Stimulated activated CD8-positive, alpha-beta memory T cell treated with anti-CD3 and anti-CD28 coated beads, Interleukin-2, amount 100 ng/mL, for 48 hours (primary cell): ENCODE measurements at regions not wholly inside any gene's neighbourhood (a gene's known extent, or its start where the extent isn't known, plus 50 kb on each side); places are given as distances from the start of the nearest gene placed in this dataset.

Experiments
- DNase-seq, 2 donors: peaks; one replicate each; pipeline ENCODE4 v3.0.0-alpha.2; 2020; ENCODE audit warnings: low read depth in 2 of 2

DNA sequence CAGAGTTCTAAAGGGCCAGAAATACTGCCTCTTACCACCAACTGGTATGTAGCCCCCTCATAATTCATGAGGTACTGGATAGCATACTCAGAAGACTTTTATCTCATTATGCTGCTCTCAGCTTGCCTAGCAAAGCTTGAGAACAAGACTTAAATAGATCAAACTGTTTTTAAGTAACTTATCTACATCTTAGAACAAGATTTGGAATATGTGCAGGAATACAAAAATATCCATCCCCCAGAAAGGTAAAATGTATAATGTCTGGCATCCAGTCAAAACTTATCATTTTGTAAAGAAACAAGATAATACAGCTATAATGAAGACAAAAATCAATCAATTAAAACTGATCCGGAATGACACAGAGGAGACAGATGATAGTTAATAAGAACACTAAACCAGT, 400.4 kb upstream of the TGFBR2 start:
- no peak for DNase-seq

DNA sequence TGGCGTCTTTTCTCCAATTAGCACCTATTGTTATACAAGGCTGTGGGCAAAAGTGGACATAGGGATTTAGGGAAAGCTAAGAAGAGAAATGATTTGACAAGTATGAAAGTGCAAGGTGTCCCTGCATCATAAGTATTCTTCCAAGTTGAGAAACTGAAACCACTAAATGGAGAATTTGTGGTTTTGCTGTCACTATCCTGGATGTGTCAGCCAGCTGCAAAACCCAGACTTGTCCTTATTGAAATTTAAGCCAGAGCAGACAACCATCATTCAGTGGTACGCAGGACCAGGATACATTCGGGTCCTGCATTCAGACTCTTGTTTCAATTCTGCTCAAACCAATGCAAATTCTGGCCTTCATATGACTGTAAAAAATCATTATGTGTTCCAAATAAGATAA, 384.8 kb upstream of the TGFBR2 start:
- DNase-seq = no peak

DNA sequence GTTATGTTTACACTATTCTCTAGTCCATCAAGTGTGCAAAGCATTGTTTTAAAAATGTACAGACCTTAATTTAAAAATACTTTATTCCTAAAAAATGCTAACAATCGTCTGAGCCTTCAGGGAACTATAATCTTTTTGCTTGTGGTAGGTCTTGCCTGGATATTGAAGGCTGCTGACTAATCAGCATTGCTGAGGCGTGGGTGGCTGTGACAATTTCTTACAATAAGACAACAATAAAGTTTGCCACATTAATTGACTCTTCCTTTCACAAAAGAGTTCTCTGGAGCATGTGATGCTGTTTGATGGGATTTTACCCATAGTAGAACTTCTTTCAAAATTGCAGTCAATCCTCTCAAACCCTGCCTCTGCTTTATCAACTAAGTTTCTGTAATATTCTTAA, 384.0 kb upstream of the TGFBR2 start:
- DNase-seq = no peak

DNA sequence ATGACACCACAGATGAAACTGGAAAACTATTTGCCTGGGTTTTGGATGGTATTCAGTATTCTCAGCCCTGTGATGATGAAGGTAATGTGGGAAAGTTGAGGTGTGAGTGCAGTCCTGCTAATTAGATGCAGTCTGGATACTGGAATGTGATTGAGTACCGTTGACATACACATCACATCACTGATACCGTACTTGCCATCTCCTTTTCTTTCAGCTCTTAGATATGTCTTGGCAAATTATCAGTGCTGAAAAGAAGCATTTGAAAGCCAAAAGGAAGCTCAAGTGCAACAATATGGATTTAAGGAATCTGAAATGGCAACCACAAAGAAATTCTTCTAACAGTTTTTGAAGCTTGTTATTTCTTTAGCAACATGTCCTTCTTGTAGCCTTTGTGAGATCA, 381.4 kb upstream of the TGFBR2 start:
- no peak for DNase-seq

DNA sequence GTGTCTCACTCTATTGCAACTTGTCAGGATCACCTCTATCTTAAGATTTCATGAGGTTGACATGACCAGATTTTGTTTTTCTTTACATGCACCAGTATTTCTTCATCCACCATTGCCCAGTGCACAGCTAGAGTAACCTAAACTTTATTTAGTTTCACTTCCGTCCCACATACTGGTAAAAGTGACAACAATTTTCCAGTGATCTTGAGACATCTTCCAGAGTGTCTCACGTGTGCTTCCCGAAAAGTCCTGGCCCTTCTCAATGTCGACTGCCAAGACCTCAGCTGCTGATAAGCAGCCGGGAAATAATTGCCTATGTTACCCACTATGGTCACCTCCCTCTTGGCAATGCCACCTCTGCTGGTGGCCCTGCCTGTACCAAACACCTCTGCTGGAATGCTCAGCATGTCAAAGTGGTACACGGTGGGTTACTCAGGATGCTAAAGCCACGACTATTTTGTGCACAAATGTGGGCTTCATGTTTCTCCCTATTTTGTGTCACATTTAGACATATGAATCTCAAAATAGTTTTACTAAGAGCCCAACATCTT, 379.7 kb upstream of the TGFBR2 start:
- DNase-seq = no peak

DNA sequence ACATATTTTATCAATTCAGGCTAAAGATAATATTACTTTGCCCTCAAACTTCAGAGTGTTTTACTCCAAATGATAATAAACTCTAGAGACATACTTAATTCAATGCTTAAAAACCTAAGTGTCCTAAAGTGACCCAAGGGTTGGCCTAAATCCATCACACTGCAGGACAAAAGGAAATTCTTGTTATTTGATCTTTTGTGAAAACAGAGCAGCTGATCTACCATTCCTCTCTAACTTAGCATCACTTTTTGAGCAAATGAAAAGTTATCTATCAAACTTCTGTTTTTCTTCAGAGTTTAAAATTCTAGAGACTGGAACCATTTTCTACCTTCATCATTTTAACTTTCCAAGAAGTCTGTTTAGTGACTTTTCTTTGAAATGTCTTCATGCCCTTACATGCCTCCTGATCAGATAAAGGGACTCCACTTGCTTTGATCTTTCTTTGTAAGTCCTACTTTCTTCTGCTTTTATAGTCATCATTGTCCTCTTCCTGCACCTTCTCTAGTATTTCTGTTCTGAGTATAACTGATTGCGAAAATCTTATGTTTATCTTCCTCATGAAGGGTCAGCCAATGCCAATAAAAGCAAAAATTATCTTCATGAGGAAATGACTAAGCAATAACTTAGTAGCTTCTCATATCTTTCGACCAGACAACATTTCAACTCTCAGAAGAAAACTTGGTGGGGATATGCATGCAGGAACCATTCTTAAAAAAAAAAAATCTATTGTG, 378.7 kb upstream of the TGFBR2 start:
- DNase-seq = no peak

DNA sequence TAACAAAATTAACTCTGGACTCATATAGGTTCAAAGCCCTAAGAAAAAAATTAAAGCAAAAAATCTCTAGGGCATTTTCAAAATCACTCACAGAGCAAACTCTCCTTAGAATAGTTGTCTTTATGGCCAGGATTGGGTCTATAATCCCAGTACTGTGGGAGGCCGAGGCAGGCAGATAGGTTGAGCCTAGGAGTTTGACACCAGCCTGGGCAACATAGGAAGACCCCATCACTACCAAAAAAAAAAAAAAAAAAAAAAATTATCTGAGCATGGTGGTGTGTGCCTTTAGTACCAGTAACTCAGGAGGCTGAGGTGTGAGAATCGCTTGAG, 378.1 kb upstream of the TGFBR2 start:
- no peak for DNase-seq

DNA sequence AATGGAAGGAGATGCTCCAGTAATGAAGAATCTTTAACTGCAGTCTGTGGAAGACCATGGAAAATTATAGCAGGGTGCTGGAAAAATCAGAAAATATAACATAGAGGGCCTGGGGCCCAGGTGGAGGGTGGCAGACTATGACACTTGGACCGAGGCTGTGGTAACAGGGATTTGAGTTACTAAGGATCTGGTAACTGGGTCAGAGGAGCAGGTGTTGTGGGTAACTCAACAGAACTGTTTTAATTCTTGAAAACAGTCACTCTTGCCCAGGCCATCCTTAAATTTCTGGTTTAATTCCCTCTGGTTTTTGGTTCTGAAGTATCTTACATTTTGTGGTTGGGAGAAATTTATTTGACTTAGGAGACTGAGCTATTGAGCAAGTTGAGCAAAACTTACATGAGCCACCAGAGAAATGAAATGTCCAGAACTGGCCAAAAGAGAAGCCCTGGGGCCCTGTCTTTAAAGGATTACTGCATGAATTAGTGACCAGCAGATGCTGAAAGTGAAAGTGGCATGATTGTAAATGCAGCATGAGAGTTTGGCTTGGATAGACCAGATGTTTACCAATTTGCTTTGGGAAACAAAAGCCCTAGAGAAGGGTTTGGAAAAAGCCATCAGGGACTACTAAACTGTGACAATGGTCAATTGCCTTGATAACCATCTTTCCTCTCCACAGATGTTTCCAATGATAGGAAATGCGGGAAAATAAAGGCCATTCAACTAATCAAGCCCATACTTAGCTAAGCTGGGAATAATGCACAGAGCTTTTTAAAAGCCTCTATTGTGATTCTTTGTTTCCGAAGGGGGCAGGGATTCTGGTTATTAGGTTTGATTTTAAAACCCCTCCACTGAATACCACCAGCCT, 374.9 kb upstream of the TGFBR2 start:
- no peak for DNase-seq

DNA sequence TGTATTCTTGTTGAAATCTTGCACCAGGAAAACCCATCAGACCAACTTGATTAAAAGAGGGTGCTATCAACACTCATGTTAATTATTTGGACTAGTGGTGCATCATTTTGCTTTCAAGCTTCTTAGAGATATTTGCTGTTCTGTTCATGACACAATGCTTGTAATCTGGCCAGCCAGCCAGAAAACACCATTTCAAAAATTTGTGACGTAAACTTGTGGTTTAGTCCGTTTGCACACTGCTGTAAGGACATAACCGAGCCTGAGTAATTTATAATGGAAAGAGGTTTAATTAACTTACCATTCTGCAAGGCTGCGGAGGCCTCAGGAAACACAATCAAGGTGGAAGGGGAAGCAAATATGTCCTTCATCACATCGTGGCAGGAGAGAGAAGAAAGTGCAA, 374.3 kb upstream of the TGFBR2 start:
- no peak for DNase-seq

DNA sequence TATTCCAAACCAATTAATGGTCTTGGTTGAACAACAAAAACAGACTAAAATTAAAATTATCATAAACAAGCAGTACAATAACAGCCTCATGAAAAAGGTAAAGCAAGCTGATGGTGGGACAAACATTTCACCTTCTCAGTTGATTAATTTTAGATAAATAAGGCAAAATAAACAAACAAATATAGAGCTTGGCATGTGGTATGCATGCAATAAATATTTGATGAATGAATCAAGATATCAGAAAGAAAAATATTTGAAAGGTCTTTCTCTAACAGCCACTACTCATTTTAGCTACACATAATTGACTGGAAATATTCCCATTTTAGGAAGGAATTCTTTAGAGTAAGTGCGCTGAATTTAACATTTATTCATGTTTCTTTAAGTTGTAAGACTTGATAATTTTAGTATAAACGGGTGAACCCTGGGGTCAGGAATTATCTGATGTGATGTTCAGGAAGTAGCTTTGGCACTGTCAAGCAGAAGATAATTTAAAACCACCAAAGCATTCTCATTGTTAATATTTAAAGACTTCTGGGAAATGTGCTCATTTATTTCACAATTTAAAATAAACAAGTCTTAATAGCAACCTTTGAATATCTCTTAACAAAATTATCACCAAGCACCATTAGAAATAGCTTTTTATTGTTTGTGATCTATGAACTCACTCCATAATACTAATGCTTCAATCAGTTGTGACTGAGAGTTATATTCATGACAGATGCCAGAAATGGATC, 372.3 kb upstream of the TGFBR2 start:
- DNase-seq = no peak

DNA sequence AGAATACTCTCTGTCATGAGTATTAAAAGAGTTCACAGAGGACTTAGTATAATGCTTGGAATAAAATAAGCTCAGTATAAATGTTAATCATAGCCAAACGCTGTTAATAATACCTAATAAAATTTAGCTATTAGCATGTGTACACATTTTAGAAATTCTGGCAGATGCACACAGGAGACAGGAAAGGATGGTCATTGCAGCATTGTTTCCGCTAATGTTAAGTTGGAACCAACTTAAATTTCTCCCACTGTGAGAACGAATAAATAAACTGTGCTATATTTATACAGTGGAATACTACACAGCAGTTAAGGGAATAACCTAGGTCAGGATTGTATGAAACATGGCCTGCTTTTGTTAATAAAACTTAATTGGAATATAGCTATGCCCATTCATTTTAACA, 370.4 kb upstream of the TGFBR2 start:
- DNase-seq = no peak

DNA sequence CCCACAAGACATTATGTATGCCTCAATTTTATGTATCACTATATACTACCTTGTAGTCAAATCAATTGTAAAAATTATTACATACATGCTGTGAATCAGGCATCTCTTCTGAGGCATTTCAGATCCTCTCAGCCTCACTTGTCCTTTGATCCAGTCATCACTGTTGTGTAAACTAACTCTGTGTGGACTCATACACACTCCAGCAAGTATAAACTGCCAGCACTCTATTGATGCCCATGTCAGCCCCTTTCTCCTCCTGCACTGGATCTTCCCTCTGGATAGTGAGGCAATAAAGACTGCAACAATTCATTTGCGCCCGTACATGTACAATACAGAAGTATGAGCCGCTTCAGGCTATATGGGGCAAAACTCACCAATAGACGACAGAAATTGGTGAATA, 364.7 kb upstream of the TGFBR2 start:
- DNase-seq = no peak

DNA sequence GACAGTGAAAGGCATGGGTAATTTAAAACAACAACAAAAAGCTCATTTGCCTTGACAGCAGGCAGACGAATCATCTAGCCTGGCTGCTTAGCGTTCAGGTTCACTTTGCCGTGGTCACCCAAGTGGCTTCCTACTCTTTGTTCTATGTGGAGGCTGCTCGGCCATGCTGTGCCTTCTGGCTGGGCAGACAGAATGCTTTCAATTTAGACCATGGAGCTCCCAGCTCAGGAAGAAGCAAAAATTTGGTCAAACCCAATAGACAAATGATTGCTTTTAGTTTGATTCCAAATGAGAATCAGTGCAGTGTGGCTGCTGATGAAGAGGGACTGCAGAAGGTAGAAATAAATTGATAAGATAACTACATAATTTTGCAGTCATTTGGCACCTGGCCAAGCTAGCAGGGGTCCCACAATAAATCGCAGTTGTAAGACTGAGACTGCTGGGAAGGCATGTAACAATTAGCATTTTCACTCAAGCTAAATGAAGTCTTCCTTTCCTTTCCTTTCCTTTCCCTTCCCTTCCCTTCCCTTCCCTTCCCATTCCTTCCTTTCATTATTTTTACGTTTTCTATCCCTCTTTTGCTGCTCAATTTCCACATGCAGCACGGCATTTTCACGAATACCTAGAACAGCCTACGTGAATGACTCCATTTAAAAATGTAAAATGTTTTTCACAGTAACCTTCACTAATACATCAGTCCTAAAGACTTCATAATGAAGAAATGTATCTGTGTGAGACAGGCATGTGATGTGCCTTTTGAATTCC, 360.4 kb upstream of the TGFBR2 start:
- DNase-seq = no peak

DNA sequence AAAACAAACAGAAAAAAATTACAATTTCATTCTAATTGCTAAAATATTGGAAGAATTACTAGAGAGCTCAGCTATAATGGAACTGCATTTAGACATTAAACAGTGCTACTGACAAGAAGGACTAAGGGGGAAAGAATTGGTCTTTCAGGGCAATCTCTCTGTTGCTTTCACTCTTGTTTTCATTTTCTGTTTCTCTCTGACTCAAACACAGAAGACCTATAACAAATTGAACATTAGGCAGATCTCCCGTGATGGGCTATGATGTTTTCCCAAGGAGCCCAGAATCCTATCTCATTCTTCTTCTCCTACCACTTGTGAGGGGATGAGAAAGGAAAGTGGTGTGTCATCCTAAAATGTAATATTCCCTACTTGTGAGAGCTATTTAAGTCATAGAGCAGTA, 358.0 kb upstream of the TGFBR2 start:
- no peak for DNase-seq

DNA sequence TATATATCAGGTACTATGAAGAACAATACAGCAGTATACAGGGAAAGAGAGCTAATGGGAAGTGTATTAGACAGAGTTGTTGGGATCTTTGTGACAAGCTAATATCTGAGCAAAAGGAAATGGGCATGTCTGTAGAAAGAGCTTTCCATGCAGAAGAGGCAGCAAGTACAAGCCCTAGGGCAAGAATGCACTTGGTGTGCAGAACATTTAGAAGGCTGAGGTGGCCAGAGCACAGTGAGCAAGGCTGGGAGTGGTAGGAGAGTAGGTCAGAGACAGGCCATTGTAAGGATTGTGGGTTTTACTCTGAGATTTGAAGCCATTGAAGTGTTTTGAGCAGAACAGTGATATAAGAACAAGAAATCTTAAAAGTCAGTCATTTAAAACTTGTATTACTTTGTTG, 353.9 kb upstream of the TGFBR2 start:
- no peak for DNase-seq

DNA sequence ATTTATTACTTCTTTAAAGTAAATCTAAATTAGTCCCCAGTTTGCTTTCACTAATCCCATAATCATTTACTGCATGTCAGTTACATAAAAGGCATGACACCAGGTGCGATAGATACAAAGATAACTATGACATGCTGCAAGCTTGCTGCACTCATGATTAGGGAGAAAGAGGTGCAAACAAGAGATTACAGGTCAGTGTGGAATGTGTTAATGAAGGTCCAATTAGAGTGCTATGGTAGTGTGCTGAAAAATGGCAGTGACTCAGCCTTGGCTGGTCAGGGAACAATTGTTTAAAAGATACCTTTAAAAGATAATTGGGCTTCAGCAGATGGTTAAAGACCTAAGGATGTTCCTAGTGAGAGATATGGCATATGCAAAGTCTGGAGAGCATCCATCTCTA, 352.6 kb upstream of the TGFBR2 start:
- DNase-seq = no peak

DNA sequence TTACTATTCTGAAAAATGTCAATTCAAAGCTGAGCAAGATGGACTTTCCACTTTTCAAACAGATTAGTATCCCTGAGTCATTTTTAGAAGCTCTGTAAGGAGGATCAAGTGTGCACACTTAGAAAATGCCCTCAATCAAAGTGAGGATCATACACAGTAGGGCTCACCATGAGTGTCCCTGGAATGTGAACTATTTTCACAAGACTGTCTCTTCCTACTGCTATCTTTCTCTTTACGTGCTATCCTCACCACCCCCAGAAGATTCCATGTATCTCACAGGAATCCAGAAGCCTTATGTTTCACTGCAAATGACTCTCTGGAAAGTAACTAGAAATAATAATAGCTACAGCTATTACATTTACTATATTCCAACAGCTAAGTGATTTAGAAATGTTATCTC, 349.9 kb upstream of the TGFBR2 start:
- no peak for DNase-seq

DNA sequence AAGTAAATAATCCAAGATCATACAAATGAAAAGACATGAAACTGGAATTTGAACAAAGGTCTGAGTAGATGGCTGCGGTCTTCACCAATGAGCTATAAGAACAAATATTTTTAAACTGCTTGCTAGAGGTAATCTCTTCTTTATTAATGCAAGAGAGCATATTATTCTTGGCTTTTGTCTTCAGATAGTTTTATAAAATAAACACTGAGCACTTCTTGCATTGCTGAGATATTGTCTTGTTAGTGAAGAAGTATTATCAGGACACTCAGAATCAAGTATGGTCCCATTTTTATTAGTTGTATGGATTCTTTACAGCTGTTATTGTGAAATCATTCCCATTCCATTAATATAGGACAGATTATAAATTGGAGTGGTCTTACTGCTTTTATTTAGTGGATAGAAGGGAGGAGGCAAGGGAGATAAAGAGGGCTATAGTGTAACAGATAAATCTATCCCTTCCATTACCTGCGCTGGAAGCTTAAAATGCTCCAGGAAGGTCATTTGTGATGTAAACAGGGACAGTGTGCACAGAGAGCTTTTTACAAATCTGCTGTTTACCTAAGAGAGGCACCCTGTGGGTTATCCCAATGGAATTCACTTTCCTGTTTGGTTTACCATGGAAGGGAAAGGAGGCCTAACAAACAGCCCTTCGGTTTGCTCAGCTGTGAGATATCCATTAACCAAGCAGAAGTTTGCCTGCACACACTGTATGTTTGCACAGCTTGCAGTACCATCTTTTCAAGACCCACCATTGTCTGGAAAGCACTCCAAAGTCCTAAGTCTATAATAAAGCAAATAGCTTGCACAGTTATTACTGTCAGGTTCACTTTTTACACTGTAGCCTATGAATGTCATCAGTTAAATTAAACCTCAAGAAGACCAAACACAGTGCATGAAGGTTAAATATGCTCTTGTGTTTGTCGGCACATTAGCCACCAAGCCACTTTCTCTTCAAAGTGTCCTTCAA, 347.7 kb upstream of the TGFBR2 start:
- no peak for DNase-seq

DNA sequence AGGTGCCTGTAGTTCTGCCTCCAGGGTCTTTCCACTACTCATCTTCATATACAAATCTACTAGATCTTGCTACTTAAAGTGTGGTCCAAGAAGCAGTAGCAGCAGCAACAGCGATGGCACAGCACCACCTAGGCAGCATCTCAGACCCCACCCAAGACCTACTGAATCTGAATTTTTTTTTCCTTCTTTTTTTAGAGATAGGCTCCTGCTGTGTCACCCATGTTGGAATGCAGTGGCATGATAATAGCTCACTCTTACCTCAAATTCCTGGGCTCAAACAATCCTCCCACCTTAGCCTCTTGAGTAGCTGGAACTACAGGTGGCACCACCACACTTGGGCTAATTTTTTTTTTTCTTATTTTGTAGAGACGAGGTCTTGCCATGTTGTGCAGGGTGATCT, 346.7 kb upstream of the TGFBR2 start:
- DNase-seq = no peak

DNA sequence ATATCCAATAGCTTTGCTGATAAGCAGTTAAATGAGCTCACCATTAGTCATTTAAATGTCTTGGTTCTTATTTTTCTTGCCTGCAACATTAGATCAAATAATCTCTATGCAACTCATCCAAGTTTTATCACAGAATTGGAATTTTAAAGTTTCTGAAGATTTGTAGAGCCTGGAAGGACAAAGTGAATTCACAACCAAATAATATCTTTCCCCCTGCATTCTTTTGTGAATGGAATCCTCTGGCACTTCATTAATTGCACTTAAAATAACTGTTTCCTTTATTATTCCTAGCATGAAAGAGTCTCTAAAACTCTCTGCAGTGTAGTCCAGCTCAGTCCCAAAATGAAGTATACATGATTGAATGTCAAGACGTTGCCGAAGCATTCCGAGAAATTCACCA, 345.6 kb upstream of the TGFBR2 start:
- DNase-seq = no peak
